GM21515 (cell line): ENCODE measurements at regions not wholly inside any gene's neighbourhood (a gene's known extent, or its start where the extent isn't known, plus 50 kb on each side); places are given as distances from the start of the nearest gene placed in this dataset.

Source experiments
- ATAC-seq: cut with Tn5 transposase; IDR thresholded peaks from one replicate; pipeline ENCODE4 v1.9.1; 2021; ENCODE audit not compliant: unreplicated experiment

- ATAC-seq = no peak
Measured at GRCh38 chr6:168734523-168734922, 293.5 kb downstream of the SMOC2 start.

- ATAC-seq = no peak
Measured at GRCh38 chr6:168732676-168733075, 291.7 kb downstream of the SMOC2 start.

GRCh38 chr6:168730931-168731716 is 290.1 kb downstream of the SMOC2 start:
- ATAC-seq = no peak

GRCh38 chr6:168728056-168728455 is 287.1 kb downstream of the SMOC2 start:
- ATAC-seq = no peak

GRCh38 chr6:168726312-168726856 is 285.4 kb downstream of the SMOC2 start:
- no peak for ATAC-seq

GRCh38 chr6:168725802-168726201 is 284.8 kb downstream of the SMOC2 start:
- no peak for ATAC-seq

GRCh38 chr6:168724669-168725570 is 283.9 kb downstream of the SMOC2 start:
- ATAC-seq = no peak

GRCh38 chr6:168724033-168724432 is 283.0 kb downstream of the SMOC2 start:
- ATAC-seq = no peak

GRCh38 chr6:168722397-168722796 is 281.4 kb downstream of the SMOC2 start:
- ATAC-seq = no peak

GRCh38 chr6:168721571-168721970 is 280.6 kb downstream of the SMOC2 start:
- no peak for ATAC-seq

GRCh38 chr6:168719901-168720300 is 278.9 kb downstream of the SMOC2 start:
- no peak for ATAC-seq

- ATAC-seq = no peak
Measured at GRCh38 chr6:168718821-168719475, 278.0 kb downstream of the SMOC2 start.
